Bronchial epithelial cell (primary cell): ENCODE measurements at regions not wholly inside any gene's neighbourhood (a gene's known extent, or its start where the extent isn't known, plus 50 kb on each side); places are given as distances from the start of the nearest gene placed in this dataset.

Experiments used
- DNase-seq: peaks from one replicate; pipeline ENCODE4 v3.0.0-alpha.2; 2010; ENCODE audit warnings: low read depth
- FAIRE-seq: peaks from 2 replicates; lab custom pipeline; 2011; peaks lifted over from hg19 to GRCh38; lab: Jason Lieb, UNC
- H3K27me3 ChIP-seq: 2 replicates; pipeline ENCODE4 v1.5.1; 2011; ENCODE audit warnings: low read length; ENCODE audit not compliant: control insufficient read depth, insufficient read depth
- H3K36me3 ChIP-seq: 2 replicates; pipeline ENCODE4 v1.5.1; 2011; ENCODE audit warnings: low read length; ENCODE audit not compliant: control insufficient read depth, insufficient read depth
- H3K4me3 ChIP-seq: 2 replicates; pipeline ENCODE4 v1.5.1; 2011; ENCODE audit warnings: mild to moderate bottlenecking, low read depth, low read length, control low read depth
- TF ChIP-seq, protein P1 (sequence below): IDR thresholded peaks from 2 replicates; pipeline ENCODE4 v1.5.1; 2011; ENCODE audit warnings: mild to moderate bottlenecking, moderate library complexity, low read length, control low read depth, inconsistent platforms; ENCODE audit not compliant: insufficient read depth, severe bottlenecking

- FAIRE-seq, result no peak
- DNase-seq, result no peak
- Histone ChIP-seq H3K27me3 (no peaks in the 10 kb centered on the region), H3K36me3 (no peaks in the 10 kb centered on the region), H3K4me3 (no peak overlapping the region)
- TF ChIP-seq, protein P1, sequence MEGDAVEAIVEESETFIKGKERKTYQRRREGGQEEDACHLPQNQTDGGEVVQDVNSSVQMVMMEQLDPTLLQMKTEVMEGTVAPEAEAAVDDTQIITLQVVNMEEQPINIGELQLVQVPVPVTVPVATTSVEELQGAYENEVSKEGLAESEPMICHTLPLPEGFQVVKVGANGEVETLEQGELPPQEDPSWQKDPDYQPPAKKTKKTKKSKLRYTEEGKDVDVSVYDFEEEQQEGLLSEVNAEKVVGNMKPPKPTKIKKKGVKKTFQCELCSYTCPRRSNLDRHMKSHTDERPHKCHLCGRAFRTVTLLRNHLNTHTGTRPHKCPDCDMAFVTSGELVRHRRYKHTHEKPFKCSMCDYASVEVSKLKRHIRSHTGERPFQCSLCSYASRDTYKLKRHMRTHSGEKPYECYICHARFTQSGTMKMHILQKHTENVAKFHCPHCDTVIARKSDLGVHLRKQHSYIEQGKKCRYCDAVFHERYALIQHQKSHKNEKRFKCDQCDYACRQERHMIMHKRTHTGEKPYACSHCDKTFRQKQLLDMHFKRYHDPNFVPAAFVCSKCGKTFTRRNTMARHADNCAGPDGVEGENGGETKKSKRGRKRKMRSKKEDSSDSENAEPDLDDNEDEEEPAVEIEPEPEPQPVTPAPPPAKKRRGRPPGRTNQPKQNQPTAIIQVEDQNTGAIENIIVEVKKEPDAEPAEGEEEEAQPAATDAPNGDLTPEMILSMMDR, result no peak
These were observed 1077.2 kb downstream of the BCL11B start for GRCh38 chr14:98194821-98195220.

DNA sequence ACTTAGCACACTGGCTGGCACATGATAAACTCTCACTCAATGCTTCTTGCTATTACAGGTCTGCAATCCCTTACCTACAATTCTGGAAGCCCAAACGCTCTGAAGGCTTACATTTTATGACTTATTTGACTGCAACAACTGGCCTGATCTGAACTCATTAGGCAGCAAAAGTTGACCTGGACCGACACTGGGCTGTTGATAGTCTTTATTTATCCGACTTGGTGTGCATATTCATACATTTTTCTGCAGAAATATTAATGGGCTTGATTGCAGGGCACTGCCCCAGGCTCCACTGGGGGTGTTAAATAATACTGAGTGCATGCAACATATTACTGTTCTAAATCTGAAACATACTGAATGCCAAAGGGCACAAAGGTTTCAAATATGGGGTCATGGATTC is 1076.7 kb downstream of the BCL11B start:
- TF ChIP-seq, protein P1, result no peak
- Histone ChIP-seq H3K27me3 (no peaks in the 10 kb centered on the region), H3K4me3 (no peak overlapping the region), H3K36me3 (no peaks in the 10 kb centered on the region)
- DNase-seq (no peak), FAIRE-seq (no peak)

DNA sequence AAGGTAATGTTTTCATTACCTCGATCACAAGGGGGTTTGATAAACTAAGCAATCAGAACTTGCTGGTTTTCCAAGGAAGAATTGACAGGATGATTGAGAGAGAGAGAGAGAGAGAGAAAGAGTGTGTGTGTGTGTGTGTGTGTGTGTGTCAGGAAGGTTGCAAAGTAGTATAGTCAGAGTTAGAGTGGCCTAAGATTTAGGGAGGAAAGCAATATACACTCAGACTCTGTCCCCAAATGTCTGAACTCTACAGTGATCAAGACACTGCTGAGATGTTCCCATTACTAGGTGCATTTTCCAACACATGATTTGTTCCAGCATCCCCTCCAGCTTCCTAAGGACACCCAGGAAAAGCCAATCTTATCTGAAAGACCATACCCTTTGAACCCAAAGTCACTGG is 1074.1 kb downstream of the BCL11B start:
- H3K27me3 ChIP-seq, result peaks cover 2% of the 10 kb centered on the region
- FAIRE-seq, result peak; percentile 36
- DNase-seq, result no peak
- TF ChIP-seq, protein P1, result no peak
- no peak overlapping the region for H3K4me3 ChIP-seq
- H3K36me3 ChIP-seq, result no peaks in the 10 kb centered on the region

GRCh38 chr14:98198385-98198784 is 1073.6 kb downstream of the BCL11B start:
- no peak overlapping the region for H3K4me3 ChIP-seq
- H3K36me3 ChIP-seq, result no peaks in the 10 kb centered on the region
- TF ChIP-seq, protein P1, result no peak
- FAIRE-seq (no peak), DNase-seq (peak; percentile 28)
- peaks cover 2% of the 10 kb centered on the region for H3K27me3 ChIP-seq

- no peaks in the 10 kb centered on the region for H3K36me3 ChIP-seq
- DNase-seq, result no peak
- no peak overlapping the region for H3K4me3 ChIP-seq
- no peak for FAIRE-seq
- H3K27me3 ChIP-seq, result peaks cover 2% of the 10 kb centered on the region
- TF ChIP-seq, protein P1, result no peak
These were observed 1071.4 kb downstream of the BCL11B start for GRCh38 chr14:98200601-98201000.

- TF ChIP-seq, protein P1, result no peak
- H3K4me3 ChIP-seq, result no peak overlapping the region
- no peaks in the 10 kb centered on the region for H3K36me3 ChIP-seq
- DNase-seq (no peak), FAIRE-seq (no peak)
- H3K27me3 ChIP-seq, result peaks cover 2% of the 10 kb centered on the region
These were observed 1068.6 kb downstream of the BCL11B start for GRCh38 chr14:98203421-98203820.
